GDM1 (cell line): ENCODE measurements at regions not wholly inside any gene's neighbourhood (a gene's known extent, or its start where the extent isn't known, plus 50 kb on each side); places are given as distances from the start of the nearest gene placed in this dataset.
A peak's percentile ranks its signal among the peaks of the same experiment; 100 is the strongest.
"Not testable (repeated sequence)": the region's sequence is repeated elsewhere in the genome, so short reads cannot be mapped to it uniquely, and the experiment has no call there.

Source experiments
- DNase-seq: peaks from one replicate; lab custom pipeline; 2025; lab: John Stamatoyannopoulos, UW

DNA sequence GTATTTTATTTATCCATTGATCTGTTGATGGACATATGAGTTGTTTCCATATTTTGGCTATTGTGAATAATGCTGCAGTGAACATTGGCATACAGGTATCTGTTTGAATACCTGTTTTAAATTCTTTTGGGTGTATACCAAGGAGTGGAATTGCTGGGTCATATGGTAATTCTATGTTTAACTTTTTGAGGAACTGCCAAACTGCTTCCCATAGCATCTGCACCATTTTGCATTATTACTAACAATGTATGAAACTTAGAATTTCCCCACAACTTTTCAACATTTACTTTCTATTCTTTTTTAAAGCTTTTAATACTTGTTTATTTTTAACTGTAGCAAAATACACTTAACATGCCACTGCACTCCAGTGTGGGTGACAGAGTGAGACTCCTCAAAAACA lies 57.0 kb upstream of the MSN start:
- no peak for DNase-seq

- DNase-seq = no peak
Observed at GRCh38 chrX:65610040-65610439, 57.4 kb upstream of the MSN start.

DNA sequence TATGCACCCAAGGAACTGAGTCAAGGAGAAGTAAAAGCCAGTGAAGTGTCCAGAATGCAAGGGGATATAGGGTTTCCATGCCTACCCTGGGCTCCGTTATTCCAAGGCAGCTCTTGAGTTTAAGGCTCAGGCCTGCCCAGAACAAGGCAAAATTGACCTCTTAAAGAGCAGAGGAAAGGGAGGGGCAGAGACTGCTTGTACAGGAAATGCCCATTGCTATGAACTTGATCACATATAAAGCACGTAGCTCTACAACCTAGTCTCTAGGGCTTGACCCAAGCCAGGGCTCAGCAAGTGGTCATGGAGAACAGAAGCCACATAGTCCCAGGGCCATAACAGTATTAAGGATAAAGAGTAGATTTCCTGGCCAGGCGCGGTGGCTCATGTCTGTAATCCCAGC lies 58.2 kb upstream of the MSN start:
- no peak for DNase-seq

DNA sequence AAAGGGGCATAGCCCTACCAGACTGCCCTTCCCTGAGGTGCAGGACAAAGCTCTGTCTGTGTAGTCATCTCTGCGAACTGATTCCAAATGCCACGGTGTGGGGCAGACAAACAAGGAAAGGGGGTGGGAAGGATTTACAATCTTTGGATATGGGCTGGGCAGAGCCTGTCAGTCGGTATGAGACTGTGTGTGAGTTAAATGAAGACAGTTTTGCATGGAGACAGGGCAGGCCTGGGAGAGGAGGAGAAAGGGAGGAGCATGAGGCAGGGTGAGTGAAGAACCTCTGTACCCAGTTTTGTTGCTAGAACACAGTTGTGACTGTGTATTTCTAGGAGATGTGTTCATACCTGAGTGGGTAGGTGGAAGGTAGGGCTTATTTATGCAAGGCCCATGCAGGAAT lies 59.4 kb upstream of the MSN start:
- no peak for DNase-seq

DNA sequence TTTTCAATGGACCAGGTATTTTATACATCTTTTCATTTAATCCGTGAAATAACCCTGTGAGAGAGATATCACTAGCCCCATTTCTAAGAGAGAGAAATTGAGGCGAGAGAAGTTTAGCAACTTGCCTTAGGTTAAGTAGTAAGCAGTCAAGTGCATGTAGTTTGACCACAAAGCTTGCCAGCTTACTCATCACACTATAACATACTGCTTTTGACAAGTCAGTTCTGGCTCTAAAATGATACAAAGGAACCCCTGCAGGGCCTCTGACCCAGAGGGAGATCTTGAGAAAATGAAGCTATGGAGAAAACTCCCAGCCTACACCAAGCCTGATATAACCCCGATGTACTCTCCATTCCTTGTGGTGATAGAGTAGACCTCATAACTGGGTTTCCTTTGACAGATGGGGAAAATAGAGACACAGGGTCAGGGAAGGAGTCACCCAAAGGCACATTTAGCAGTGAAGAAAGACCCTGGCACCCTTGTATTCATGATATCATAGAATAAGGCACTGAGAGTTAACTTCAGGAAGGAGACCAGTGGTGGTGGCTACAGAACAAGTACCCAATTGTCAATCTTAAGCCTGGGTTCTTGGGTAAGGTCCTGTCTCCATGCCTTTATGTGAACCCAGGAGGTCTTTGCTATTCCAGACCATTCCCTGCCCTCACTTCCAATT lies 60.2 kb upstream of the MSN start:
- DNase-seq = no peak

GRCh38 chrX:65602221-65602560 lies 65.3 kb upstream of the MSN start:
- DNase-seq = no peak

- peak; percentile 86 for DNase-seq
Observed at GRCh38 chrX:65601530-65602220, 65.8 kb upstream of the MSN start.

DNA sequence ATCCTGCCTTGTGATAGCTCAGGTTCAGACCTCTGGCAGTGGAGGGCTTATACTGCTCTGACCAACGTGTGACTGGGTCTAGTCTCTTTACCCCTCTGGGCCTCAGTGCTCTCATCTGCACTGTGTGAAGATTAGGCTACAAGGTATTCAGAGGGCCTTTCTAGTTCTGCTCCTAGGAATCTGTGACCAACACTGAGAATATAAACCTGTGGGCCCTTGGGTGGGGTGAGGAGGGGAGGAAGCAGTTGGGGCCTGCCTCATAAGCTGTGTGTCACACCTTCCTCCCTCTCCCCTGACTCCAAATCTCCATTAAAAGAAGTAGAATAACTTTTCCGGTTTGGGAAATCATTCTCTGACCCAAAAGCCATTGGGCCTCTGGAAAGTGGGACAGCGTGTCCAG lies 66.3 kb upstream of the MSN start:
- DNase-seq = no peak

DNA sequence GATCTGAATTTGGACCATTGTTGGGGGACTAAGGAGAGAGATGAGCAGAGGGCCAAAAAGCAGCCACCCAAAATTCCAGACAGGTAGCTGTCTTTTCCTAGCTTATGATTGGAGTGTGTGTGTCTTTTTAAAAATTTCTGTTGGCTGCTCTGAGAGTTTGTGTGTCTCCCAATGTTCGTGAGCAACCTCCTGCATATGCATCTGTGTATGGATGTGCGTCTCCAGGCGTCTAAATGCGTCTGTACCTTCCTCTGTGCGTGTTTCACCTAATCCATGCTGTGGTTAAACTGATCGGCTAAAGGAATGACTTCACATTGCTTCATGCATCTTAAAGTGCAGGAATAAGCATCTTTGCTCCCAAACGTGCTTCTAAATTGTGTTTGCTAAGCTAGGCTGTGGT lies 65.5 kb upstream of the LAS1L start:
- DNase-seq = no peak

- DNase-seq = no peak
Observed at GRCh38 chrX:65598559-65599147, 64.1 kb upstream of the LAS1L start.

DNA sequence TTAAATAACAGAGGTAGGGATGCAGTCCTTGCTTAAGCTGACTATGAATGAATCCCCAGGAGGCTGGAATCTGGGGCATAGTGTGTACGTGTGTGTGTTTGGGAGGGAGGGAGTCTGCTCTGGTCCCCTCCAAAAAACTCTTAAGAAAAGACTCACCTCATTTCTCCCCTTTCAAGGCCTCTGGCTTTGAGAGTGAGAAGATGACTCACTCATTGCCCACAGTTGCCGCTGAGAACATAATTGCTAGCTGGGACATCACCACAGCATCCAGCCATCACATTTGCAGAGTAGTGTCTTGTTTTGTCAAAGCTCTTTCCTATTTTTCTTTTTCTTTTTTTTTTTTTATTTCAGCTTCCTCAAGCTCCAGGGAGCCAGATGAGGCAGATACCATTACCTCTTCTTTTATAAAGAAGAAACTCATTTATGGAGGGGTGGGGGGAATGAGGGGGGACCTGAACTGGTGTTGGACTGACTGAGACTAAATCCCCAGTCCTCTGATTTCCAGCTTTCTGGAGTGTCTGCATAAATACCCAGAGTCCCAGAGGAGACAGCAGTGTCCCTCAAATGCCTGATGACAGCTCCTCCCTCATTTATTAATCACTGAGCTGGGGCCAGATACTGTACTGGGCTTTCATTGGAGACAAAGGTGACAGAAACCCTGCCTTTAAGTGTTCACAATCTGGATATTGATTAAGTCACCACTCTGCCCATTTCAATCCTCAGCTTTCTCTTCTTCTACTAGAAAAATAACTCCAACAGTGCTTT lies 61.9 kb upstream of the LAS1L start:
- DNase-seq = peak; percentile 62

DNA sequence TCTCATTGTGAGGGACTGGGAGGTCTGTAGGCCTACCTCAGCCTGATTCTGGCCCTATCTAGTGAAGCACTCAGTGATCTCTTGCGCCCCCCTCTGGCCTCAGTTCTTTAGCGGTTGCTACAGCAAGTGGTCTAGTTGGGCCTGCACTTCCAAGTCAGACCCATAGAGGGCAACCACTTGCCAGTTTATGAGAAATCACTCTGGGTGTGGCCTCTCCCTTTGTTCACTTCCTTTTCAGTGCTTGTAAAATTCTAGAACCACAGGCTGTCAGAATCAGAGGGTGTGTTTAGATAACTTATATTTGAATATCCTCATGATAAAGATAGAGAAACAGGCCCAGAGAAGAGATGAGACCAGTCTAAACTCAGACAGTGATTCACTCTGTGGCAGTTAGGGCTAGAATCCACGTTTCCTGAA lies 60.9 kb upstream of the LAS1L start:
- peak; percentile 96 for DNase-seq

GRCh38 chrX:65591206-65591605 lies 56.6 kb upstream of the LAS1L start:
- no peak for DNase-seq

DNA sequence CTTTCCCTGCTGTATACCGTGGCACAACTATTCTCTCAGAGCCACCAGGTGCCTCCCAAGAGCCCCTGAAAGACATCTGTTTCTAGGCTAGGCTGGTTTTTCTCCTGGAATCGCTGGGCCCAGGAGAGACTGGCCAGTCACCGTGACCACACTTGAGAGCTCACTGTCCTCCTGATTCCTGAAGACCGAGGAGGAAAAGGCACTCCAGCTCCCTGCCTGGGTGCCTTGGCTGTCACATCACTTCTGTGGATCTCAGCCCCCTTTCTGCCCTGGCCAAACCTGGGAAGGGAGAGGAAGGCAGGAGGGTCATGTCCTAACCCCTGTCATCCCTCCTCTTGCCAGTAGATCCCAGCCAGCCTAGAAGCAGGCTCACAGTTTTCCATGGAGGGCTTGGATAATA lies 54.7 kb upstream of the LAS1L start:
- no peak for DNase-seq

GRCh38 chrX:65588795-65589194 lies 54.2 kb upstream of the LAS1L start:
- no peak for DNase-seq

DNA sequence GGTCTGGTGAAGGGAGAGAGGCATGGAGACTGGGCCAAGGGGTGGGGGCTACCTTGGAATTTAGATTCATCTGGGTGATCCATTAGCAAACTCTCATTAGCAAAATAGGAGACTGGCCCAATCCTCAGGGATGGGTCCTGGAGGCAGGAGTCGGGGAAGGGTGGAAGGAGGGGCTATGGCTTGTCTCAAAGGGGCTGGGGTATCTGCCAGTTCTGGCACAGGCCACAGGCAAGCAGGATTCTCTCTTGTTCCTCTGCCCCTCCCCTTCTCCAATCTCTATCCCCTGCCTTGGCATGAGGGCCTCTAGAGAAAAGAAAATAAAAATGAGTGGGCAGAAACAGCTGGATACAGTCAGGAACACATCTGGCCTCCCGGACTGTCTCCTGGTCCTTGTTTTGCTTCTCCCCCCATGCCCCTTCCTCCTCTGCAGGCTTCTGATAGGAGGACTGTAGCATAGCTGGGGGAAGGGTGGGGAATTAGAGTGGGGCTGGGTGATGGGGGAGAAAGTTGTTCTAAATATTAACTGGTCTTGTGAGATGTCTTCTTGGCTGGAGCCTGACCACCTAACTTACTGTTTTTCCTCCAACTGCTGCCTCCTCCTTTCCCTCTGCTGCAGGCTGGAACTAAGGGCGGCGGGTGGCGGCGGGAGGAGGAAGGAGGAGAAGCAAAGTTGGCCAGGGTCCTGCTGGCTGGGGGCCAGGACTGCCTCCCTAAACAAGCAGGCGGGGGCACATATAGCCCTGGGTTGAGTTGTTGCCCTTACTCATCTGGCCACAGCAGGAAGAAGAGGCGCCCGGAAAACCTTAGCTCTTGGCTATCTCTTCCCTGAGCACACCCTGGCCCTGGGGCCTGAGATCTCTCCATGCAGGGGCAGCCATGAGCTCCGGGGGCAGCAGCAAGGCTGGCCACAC lies 53.3 kb upstream of the LAS1L start:
- peak; percentile 79 for DNase-seq

GRCh38 chrX:65586491-65586890 lies 51.9 kb upstream of the LAS1L start:
- DNase-seq = no peak

- DNase-seq = not testable (repeated sequence)
Observed at GRCh38 chrX:65585226-65585625, 50.6 kb upstream of the LAS1L start.
